HG03354 (cell line): ENCODE measurements at regions not wholly inside any gene's neighbourhood (a gene's known extent, or its start where the extent isn't known, plus 50 kb on each side); places are given as distances from the start of the nearest gene placed in this dataset.
A peak's percentile ranks its signal among the peaks of the same experiment; 100 is the strongest.

ENCODE experiments used
- ATAC-seq: cut with Tn5 transposase; IDR thresholded peaks from one replicate; pipeline ENCODE4 v1.9.1; 2021; ENCODE audit warnings: mild to moderate bottlenecking; ENCODE audit not compliant: unreplicated experiment, poor library complexity, severe bottlenecking

DNA sequence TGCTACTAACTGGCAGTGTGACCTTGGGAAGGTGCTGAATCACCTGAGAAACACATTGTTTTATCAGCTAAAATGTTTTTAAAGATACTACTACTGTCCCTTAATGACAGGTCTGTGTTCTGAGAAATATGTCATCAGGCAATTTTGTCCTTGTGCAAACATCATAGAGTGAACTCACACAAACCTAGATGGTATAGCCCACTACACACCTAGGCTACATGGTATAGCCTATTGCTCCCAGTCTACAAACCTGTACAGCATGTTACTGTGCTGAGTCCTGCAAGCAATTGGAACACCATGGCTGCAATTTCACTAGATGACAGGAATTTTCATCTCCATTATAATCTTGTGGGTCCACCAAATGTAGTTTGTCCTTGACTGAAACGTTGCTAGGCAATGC is 101.3 kb upstream of the GUCY1A1 start:
- no peak for ATAC-seq

DNA sequence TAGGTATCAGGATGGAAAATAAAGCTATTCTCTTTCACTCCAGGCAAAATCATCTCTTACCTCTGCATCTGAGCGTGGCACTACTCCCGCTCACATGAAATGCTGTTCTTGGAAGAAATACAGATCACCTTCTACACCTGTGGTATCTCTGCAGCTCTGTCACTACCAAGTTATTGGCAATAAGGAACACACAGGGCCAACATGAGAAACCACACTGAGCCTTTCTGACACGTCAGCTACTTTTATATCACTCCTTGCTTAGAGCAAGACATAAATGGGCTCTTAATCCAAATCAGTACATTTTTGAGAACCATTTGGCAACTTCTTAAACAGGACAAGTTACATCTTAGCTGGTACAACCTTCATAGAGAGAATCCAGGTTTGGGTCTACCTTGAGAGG is 101.8 kb upstream of the GUCY1A1 start:
- no peak for ATAC-seq

DNA sequence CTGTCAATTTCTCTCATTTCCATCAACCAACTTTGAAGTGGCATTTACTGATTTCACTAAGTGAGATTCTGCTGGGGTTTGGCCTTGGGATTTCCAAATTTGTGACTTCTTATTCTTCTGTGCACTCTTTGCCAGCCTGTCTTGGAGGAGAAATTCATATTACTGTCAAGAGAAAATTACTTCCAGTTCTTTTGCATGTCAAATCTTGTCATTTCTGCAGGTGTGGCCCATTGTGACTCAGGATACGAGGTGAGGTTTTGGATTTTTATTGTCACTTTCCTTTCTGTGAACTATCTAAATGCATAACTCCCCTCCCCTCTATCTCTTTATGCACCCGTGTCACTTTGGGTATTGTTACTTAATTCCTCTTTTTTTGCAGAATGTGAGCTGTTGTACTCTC is 102.6 kb upstream of the GUCY1A1 start:
- ATAC-seq: no peak

DNA sequence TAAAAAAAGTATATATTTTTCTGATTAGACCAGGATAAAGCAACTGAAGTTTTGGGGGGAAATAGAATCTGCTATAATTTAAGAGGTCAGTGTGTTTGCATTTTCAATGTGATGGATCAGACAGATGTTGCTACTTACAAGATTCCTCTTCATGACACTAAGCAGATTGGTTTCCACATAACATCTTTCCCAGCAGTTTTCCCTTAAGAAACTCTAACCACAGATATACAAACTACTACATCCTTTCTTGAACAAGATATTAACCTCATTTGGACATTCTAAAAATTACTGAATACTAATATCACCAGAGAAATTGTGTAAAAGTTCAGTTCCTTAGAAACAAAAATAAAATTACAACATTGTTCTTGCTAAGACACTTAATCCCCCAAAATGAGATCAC is 106.7 kb upstream of the GUCY1A1 start:
- ATAC-seq: no peak

DNA sequence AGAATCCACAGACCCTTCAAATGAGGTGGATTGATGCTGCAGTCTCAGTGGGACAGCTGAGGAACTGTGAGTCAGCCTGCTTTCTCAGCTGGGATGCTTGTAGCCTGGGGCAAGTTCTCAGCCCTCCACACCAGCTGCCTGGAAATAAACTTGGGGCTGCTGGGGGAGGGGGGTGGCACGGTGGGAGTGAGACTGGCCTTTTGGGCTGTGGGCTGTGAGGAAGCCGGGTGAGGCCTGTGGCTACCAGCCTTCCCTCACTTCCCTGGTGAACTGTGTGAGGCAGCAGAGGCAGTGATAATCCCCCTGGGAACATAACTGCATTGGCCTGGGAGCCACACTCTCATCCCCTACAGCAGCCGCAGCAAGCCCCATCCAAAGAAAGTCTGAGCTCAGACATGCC is 114.5 kb upstream of the GUCY1A1 start:
- ATAC-seq: no peak

DNA sequence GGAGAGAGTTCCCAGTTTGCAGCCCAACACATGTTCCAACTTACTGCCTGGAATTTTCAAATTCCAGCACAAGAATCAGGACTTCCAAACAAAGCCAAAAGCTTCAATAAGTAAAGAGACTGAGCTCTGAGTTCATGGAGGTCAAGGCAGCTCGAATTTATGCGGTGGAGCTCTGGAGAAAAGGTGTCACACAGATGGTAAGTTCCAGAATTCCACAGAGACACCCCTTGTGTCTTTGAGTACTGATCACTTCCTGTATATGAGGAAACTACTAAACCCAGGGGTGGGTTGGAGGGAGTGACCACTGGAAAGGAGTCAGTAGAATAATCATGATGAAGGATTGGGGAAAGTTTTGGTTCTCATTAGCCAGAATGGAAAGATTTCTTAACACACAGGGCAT is 118.5 kb upstream of the GUCY1A1 start:
- ATAC-seq: no peak

DNA sequence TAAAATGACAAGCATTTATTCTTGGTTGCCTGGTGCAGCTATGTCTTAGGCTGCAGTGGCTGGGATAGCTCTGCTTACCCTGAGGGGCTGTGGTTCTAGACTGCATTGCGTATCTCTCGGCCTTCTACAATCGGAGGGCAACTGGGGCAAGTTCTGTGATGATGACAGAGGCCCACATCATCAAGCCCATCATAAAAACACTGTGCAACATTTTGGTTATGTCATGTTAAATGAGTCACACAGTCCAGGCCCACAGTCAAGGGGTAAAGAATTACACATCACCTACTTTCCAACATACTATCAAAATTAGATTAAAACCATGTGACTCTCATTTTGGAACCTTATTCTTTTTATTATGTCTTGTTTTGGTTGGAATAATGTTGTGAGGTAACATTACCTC is 120.2 kb upstream of the GUCY1A1 start:
- ATAC-seq: no peak

DNA sequence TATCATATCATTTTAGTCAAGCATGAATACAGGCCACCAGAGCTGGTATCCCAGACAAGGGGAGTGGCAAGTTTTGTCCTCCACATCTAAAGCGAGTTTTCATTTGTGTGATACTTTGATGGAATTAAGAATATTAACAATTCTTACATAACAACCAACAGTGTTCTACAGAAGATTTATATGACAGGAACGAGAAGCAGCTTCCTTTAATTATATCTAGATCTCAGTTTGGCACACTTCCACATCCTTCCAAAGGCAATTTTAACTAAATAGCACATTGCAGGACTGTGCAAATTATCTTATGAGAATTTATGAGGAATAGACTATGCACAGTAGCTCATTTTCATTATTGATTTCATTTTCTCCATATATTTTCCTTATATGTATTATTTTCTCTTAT is 121.2 kb upstream of the GUCY1A1 start:
- ATAC-seq: no peak

DNA sequence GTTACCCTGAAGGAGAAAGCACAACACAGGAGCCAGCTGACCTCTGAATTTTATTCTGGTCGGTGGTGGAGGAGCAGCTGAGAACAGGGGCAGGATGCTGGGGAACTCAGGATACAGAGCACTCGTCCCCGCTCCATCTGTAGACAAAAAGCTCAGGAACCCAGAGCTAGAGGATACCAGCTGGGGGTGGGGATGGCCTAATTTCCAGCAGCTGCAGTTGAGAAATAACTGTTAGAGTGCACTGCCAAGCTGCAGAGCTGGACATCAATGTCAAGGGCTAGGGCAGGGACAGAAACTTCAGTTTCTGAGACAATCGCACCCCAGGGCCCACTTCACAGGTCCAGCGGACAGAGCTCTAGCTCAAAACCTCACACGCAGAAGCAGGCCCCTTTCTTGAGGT is 122.1 kb upstream of the GUCY1A1 start:
- ATAC-seq: no peak

DNA sequence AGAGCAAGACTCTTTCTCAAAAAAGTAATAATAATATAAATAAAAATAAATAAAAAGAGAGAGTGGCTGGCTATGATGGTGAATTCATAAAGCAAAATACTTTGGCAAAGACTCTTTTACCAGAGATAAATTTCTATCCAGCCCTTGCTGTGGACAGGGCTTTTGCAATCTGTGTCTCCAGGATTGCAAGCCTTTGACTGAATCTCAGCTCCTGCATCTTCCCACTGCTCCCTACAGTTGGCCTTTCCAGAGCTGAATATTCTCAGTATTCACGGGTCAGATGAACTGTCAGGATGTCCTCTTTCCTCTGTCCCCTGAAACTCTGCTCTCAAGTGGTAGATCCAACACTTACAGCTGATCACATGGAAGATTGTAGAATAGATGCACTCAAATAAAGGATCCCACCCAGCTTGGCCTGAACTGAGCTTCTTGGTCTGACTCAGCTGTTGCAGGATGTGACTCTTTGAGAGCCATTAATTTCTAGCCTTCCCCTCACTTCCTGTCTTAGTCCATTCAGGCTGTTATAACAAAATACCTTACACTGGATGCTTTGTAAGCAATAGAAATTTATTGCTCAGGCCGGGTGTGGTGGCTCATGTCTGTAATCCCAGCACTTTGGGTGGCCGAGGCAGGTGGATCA is 123.4 kb upstream of the GUCY1A1 start:
- ATAC-seq: peak; percentile 89

DNA sequence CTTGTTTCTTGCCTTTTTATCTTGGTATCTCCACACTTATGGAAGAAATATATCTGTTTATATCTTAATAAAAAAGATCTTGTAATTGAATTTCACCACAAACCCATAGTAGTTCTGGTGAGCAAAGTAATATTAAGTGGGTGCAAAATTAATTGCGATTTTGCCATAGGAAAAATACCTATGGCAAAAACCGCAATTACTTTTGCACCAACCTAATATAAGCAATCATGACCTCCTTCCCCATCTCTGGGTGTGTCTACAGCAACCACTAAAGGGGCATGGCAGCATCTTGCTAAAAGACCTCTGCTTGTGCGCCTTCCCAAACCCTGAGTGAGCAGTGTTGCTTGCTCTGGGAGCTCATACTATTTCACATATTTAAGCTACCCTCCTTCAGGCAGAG is 124.2 kb upstream of the GUCY1A1 start:
- no peak for ATAC-seq

DNA sequence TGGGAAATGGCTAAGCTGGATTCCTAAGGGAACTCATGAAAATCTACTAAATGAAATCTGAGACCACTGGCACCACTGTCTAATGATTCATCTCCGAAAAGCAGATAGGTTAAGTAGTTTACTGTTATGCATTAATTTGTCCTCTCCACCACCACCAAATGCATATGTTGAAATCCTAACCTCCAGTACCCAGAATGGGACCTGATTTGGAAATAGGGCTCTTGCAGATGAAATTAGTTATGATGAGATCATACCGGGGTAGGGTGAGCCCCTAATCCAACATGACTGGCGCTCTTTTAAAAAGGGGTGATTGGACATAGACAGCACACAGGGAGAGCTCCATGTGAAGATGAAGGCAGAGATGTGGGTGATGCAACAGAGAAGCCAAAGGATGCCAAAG is 124.9 kb upstream of the GUCY1A1 start:
- ATAC-seq: no peak

DNA sequence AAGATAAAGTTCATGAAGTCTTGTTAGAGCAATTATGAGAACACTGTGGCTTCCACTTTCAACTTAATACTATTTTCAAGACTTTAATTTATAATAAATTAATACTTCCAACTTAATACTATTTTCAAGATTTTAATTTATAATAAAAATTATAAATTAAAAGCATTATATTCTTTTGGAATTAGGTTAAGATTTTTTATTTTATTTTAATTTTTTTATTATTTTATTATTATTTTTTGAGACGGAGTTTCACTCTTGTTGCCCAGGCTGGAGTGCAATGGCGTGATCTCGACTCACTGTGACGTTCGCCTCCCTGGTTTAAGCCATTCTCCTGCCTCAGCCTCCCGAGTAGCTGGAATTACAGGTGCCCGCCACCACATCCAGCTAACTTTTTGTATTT is 126.0 kb upstream of the GUCY1A1 start:
- ATAC-seq: no peak

DNA sequence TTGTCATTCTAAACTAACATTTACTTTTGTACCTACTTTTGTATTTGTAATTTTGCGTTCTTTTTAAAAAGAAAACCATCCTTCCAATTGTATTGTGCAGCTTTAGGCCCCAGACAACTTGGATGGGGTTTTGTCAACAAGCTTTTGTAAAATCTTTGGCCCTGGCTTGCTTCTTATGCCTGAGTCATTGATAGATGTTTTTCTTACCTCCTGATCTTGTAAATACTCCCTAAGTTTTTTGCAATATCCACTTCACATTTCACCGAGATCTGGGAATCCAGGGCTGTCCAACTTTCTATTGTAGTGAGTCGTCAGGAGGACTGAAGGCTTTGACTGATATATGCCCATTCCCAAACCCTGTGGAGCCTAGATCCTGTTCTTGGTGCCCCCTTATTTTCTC is 126.9 kb upstream of the GUCY1A1 start:
- ATAC-seq: no peak

DNA sequence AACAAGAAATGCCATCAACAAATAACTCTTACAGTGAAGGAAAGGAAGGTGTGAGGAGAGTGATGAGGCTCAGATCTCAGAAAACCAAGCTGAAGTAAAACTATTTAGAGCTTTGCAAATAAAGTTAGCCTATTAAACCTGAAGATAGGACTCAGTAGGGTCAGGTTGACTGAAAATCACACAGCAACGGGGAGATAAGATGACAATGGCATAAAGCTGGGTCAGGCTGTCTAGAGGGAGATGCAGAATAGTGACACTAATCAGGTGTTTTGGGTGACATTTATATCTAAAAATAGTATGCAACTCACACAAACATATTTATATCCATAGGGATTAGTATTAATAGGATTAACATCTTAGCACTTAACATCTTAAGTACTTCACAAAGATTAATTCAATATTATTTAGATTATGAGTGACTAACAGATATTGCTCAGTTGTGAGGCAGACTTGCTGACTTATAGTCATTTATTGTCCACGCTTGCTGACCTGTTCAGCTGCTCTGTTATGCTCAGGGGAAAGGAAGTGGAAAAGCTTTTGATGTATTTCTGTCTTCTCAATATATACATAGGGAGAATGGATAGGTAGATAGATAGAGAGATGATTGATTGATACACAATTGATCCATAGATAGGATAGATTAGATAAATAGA is 130.7 kb upstream of the GUCY1A1 start:
- ATAC-seq: no peak

DNA sequence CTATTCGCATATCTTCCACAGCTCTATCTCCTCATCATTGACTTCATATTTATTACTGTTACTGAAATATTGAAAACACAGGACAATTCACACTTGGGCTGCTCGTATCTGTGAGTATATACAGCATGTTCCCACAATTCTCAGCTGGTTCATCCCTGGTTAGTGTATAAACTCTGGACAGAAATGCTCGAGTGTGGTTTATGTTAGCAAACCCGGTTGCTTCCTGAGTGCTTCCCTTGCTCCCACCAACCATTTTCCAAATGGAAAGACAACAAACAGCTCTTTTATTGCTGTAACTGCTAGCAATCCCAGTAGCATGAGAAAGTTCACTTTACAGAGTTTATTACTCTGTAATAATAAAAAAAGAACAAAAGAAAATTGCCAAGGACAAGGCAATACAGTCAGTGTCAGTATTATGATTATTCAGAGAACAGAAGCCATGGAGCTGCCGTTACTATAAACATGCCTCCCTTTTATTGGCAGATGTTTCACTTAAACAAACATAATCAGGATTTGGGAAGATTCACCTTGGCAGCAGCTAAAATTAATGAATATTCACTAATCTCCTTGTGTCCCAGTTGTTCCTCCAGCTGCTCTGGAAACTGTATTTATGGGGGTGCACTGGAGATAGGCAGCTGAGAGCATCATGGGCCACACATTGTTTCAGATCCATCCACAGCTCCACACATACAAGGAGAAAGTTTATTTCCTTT is 134.1 kb upstream of the GUCY1A1 start:
- ATAC-seq: no peak

DNA sequence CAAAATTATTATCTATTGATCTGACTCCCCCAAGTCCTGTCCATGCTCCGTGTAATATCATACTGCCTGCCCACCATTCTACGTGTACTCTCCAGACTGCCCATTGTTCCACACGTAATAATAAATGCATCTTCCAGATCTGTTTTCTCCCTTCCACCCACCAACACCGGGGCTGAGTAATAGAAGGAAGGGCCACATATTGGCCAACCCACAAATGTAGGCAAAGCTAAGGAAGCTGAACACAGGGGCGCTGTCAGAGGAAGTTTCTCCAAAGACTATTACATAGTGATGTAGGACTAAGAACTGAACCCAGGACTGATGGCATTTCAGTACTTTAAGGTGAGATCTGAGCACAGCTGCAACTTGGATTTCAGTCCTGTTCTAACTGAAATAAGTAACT is 135.8 kb upstream of the GUCY1A1 start:
- no peak for ATAC-seq

DNA sequence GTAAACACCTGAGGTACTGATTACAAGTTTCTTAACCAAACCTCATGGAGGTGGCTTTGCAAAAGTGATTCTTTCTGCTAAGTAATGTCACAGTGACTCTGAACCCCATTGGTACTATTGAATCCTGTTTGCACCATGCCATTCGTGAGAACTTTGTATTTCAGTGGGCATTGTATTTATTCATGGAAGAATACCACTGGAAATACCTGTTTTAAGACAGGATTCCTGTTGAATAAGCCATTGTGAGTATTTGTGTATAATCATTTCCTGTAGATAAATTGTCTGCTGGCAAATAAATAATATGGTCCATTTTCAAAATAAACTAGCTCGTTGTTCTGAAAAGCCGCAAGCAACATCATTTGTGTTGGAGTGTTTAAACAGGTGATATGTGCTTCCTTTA is 136.4 kb upstream of the GUCY1A1 start:
- ATAC-seq: no peak

DNA sequence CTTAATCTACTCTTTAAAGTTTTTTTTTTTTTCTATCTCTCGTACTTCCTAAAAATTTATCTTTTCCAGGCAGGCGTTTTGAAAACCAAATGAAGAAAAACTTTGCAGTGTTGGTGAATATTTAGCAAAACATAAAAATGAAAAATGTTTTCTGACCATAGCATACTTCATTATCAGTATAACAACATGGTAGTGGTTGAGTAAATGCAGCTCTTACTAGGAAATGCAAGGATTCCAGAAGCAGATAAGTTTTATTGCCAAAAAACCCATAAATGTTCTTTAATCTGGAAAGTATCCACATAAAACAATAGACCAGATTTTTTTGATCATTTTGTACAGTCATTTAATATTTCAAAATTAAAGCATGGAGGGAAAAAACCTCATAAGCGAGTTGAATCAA is 136.9 kb upstream of the GUCY1A1 start:
- no peak for ATAC-seq

DNA sequence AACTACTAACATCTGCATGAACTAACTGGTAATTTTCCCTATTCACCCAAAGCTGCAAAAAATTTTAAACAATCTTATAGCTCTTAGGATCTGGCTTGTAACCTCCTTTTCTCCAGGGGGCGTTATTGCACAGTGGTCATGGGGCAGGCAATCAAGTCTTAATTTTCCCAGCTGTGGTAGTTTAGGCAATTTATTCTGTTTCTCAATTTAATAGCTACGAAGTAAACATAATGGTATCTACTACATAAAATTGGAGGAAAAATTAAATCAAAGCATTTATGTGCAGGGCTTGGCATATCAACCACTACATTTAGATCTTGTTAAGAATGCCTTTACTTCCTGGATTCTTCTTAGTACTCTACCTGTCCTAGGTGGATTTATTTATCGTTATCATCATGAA is 137.4 kb upstream of the GUCY1A1 start:
- no peak for ATAC-seq

DNA sequence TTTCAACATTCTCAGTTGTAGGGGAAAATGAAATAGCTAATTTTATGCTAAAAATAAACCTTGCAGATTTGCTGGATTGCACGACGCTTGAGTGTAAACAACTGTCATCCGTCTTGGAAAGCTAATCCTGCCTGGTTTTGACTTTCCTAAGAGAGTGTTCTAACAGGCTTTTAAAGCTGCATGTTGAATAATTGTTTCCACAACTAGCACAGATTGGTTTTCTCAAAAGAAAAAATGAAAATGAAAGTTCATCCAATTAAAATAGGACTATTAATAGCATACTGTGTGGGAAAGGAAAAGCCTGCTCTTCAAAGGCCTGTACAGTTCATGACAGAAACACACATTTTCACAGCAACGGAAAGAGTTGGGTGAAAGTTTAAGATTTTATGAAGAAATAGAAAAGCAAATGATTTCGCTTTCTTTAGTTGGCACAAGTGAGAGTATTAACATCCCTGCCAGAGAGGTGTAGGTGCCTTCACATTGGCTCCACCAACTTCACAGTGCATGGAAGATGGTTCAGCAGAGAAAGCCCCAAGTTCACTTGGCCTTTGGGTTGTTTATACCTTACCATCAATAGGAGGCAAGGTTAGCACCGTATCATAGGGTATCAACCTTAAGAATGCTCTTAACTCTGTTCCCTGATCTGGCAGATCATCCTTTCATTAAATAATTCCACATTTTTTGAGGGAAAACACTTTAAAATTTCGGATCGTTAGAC is 140.0 kb upstream of the GUCY1A1 start:
- no peak for ATAC-seq
